A549 (cell line): ENCODE measurements at regions not wholly inside any gene's neighbourhood (a gene's known extent, or its start where the extent isn't known, plus 50 kb on each side); places are given as distances from the start of the nearest gene placed in this dataset.

ENCODE experiments used
- EP300 ChIP-seq, 2 experiments: fragments of >200 bp; sonication (Bioruptor Twin); formaldehyde crosslinking; IDR thresholded peaks; 2 replicates in 1 of 2; 3 replicates in 1 of 2; pipeline ENCODE4 v1.6.1; 2016 to 2017
- KDM5A ChIP-seq: fragments of 200-600 bp; sonication (generic); IDR thresholded peaks from 2 replicates; pipeline ENCODE4 v1.6.1; 2016; ENCODE audit warnings: antibody characterized with exemption, mild to moderate bottlenecking
- NFE2L2 ChIP-seq: fragments of 150-350 bp; conservative IDR thresholded peaks from 2 replicates; pipeline ENCODE4 v1.6.1; 2014; ENCODE audit warnings: low read length
- POLR2AphosphoS2 ChIP-seq: conservative IDR thresholded peaks from 2 replicates; pipeline ENCODE4 v1.6.1; 2012; ENCODE audit warnings: low read length, improper control_type of control experiment, inconsistent platforms
- RFX5 ChIP-seq: fragments of 450-650 bp; IDR thresholded peaks from 2 replicates; pipeline ENCODE4 v1.7.1; 2014; ENCODE audit warnings: antibody characterized with exemption, mild to moderate bottlenecking, moderate library complexity
- ZNF302 ChIP-seq: fragments of 250-450 bp; sonication (Bioruptor Pico); IDR thresholded peaks from 2 replicates; pipeline ENCODE4 v1.9.0; 2021; ENCODE audit warnings: inconsistent platforms, mild to moderate bottlenecking, moderate library complexity
- TF ChIP-seq, protein P1 (sequence below): fragments of >200 bp; sonication (Bioruptor Twin); formaldehyde crosslinking; IDR thresholded peaks from 3 replicates; pipeline ENCODE4 v1.5.1; 2016
- TF ChIP-seq, protein P2 (sequence below): fragments of 200-600 bp; sonication (generic); IDR thresholded peaks from 2 replicates; pipeline ENCODE4 v1.6.1; 2016; ENCODE audit warnings: antibody characterized with exemption, mild to moderate bottlenecking, moderate library complexity

DNA sequence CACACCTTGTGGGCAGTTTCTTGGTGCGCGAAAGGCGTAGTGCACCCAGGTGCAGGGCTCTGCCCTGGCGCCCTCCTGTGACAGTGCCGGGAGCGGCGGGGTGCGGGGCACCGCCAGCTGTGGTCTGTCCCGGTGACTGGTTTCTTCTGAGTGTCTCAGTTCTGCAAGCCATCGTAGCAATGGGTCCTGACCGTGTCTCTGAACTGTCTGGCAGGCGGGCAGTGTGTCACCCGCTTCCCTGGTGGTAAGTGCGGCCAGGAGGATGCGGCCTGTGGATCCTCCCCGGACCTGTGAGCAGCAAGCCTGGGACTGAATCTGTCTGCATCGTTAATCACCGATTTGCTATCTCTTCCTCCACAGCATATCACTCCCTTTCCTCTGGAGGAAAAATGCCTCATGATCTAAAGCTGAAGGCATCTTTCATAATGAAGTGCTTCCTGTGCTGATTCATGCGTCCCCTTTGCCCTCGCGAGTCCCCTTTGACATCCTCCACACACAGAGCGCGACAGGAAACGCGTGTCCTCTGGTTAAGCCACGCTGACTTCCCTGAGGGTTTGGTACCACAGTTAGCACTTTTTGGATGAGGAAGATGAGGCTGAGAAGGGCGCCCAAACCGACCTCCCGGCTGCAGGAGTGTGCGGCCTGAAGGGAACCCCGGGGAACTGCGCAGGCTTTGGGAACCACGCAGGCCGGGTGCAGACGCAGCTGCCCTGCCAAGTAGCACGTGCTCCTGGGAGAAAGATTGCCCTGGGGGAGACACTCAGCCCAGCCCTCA lies 416.0 kb upstream of the HS6ST1 start:
- TF ChIP-seq, protein P1, sequence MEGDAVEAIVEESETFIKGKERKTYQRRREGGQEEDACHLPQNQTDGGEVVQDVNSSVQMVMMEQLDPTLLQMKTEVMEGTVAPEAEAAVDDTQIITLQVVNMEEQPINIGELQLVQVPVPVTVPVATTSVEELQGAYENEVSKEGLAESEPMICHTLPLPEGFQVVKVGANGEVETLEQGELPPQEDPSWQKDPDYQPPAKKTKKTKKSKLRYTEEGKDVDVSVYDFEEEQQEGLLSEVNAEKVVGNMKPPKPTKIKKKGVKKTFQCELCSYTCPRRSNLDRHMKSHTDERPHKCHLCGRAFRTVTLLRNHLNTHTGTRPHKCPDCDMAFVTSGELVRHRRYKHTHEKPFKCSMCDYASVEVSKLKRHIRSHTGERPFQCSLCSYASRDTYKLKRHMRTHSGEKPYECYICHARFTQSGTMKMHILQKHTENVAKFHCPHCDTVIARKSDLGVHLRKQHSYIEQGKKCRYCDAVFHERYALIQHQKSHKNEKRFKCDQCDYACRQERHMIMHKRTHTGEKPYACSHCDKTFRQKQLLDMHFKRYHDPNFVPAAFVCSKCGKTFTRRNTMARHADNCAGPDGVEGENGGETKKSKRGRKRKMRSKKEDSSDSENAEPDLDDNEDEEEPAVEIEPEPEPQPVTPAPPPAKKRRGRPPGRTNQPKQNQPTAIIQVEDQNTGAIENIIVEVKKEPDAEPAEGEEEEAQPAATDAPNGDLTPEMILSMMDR, result no peak
- no peak for TF ChIP-seq KDM5A
- TF ChIP-seq, protein P2, sequence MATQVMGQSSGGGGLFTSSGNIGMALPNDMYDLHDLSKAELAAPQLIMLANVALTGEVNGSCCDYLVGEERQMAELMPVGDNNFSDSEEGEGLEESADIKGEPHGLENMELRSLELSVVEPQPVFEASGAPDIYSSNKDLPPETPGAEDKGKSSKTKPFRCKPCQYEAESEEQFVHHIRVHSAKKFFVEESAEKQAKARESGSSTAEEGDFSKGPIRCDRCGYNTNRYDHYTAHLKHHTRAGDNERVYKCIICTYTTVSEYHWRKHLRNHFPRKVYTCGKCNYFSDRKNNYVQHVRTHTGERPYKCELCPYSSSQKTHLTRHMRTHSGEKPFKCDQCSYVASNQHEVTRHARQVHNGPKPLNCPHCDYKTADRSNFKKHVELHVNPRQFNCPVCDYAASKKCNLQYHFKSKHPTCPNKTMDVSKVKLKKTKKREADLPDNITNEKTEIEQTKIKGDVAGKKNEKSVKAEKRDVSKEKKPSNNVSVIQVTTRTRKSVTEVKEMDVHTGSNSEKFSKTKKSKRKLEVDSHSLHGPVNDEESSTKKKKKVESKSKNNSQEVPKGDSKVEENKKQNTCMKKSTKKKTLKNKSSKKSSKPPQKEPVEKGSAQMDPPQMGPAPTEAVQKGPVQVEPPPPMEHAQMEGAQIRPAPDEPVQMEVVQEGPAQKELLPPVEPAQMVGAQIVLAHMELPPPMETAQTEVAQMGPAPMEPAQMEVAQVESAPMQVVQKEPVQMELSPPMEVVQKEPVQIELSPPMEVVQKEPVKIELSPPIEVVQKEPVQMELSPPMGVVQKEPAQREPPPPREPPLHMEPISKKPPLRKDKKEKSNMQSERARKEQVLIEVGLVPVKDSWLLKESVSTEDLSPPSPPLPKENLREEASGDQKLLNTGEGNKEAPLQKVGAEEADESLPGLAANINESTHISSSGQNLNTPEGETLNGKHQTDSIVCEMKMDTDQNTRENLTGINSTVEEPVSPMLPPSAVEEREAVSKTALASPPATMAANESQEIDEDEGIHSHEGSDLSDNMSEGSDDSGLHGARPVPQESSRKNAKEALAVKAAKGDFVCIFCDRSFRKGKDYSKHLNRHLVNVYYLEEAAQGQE, result no peak
- no peak for TF ChIP-seq RFX5
- TF ChIP-seq EP300 (IDR thresholded peaks at IDR 0.05), result no peak
- TF ChIP-seq ZNF302 (CRISPR knock-in tag), result no peak
- no peak for TF ChIP-seq POLR2AphosphoS2
- no peak for TF ChIP-seq NFE2L2
